ENCODE measurements at regions not wholly inside any gene's neighbourhood (a gene's known extent, or its start where the extent isn't known, plus 50 kb on each side); places are given as distances from the start of the nearest gene placed in this dataset.

GRCh38 chr5:164998590-164998989, 1493.2 kb downstream of the MAT2B start:
- TF ChIP-seq CTCF (IDR thresholded peaks at IDR 0.05) (no peak), E2F4 (CRISPR knock-in tag; IDR thresholded peaks at IDR 0.05; ENCODE audit: borderline replicate concordance, low read depth) (no peak), ATF3 (CRISPR knock-in tag; conservative IDR thresholded peaks at IDR 0.05) (no peak)
